Breast epithelium (tissue), 3 donors: ENCODE measurements at regions not wholly inside any gene's neighbourhood (a gene's known extent, or its start where the extent isn't known, plus 50 kb on each side); places are given as distances from the start of the nearest gene placed in this dataset.

Experiments used
- CTCF ChIP-seq, 3 donors: fragments of 450-650 bp; IDR thresholded peaks; one replicate each; pipeline ENCODE4 v1.5.1; 2016 to 2017; ENCODE audit warnings: antibody characterized with exemption in 3 of 3, mild to moderate bottlenecking in 3 of 3, moderate library complexity in 3 of 3
- POLR2AphosphoS5 ChIP-seq, 3 donors: sonication (generic); formaldehyde crosslinking; IDR thresholded peaks; one replicate each; pipeline ENCODE4 v1.6.1; 2017; ENCODE audit warnings: antibody characterized with exemption in 3 of 3

GRCh38 chr3:65020281-65021160 is 332.7 kb upstream of the ADAMTS9 start:
- TF ChIP-seq CTCF (IDR thresholded peaks at IDR 0.05) (no peak), POLR2AphosphoS5 (IDR thresholded peaks at IDR 0.05) (no peak)
